H1 (cell line): ENCODE measurements at regions not wholly inside any gene's neighbourhood (a gene's known extent, or its start where the extent isn't known, plus 50 kb on each side); places are given as distances from the start of the nearest gene placed in this dataset.

Experiments used
- BACH1 ChIP-seq: IDR thresholded peaks from 2 replicates; pipeline ENCODE4 v1.6.1; 2012; ENCODE audit warnings: low read length, improper control_type of control experiment
- BCL11A ChIP-seq, 2 experiments: IDR thresholded peaks; one replicate each; pipeline ENCODE4 v1.6.1; 2011; ENCODE audit warnings: low read depth in 2 of 2, low read length in 2 of 2, mild to moderate bottlenecking in 2 of 2
- BRCA1 ChIP-seq: IDR thresholded peaks from 2 replicates; pipeline ENCODE4 v1.6.1; 2012; ENCODE audit warnings: low read depth, low read length, improper control_type of control experiment
- CHD1 ChIP-seq: IDR thresholded peaks from 2 replicates; pipeline ENCODE4 v1.6.1; 2012; ENCODE audit warnings: low read depth, low read length, improper control_type of control experiment
- CHD2 ChIP-seq: IDR thresholded peaks from 2 replicates; pipeline ENCODE4 v1.6.1; 2012; ENCODE audit warnings: low read length, improper control_type of control experiment
- CHD7 ChIP-seq: fragments of 300-600 bp; sonication (generic); IDR thresholded peaks from 2 replicates; pipeline ENCODE4 v1.7.1; 2012; ENCODE audit warnings: low read length, moderate library complexity, mild to moderate bottlenecking, inconsistent platforms; ENCODE audit not compliant: insufficient replicate concordance
- HDAC2 ChIP-seq, 2 experiments: fragments of 300-600 bp in 1 of 2; sonication (generic) in 1 of 2; IDR thresholded peaks; 2 replicates each; pipeline ENCODE4 v1.6.1; 2011 to 2012; ENCODE audit warnings: low read depth in 2 of 2, low read length in 2 of 2, mild to moderate bottlenecking in 2 of 2, moderate library complexity in 2 of 2, borderline replicate concordance in 1 of 2, inconsistent platforms in 1 of 2
- JUN ChIP-seq: IDR thresholded peaks from 2 replicates; pipeline ENCODE4 v1.6.1; 2011; ENCODE audit warnings: low read depth, mild to moderate bottlenecking, improper control_type of control experiment, low read length
- KDM5A ChIP-seq: fragments of 200-600 bp; IDR thresholded peaks from 2 replicates; pipeline ENCODE4 v1.7.1; 2012; ENCODE audit warnings: mild to moderate bottlenecking, low read length, inconsistent platforms, mixed read lengths
- SIX5 ChIP-seq: IDR thresholded peaks from 2 replicates; pipeline ENCODE4 v1.6.1; 2011; ENCODE audit warnings: mild to moderate bottlenecking, low read depth, low read length
- SRF ChIP-seq: IDR thresholded peaks from 2 replicates; pipeline ENCODE4 v1.6.1; 2011; ENCODE audit warnings: mild to moderate bottlenecking, low read depth, low read length, moderate library complexity
- TCF12 ChIP-seq: IDR thresholded peaks from 2 replicates; pipeline ENCODE4 v1.6.1; 2011; ENCODE audit warnings: low read depth, mild to moderate bottlenecking, low read length

- TF ChIP-seq CHD7 (no peak), HDAC2 (IDR thresholded peaks at IDR 0.05; ENCODE audit: borderline replicate concordance in 1 of 2, low read depth in 2 of 2, low read length in 2 of 2) (no peak), JUN (no peak), BACH1 (no peak), SRF (no peak), BCL11A (IDR thresholded peaks at IDR 0.05; ENCODE audit: low read depth in 2 of 2, low read length in 2 of 2) (no peak), BRCA1 (no peak), TCF12 (no peak), CHD1 (no peak), KDM5A (no peak), SIX5 (no peak), CHD2 (no peak)
Observed at GRCh38 chr12:58090685-58091084, 149.3 kb downstream of the ATP23 start (continued).
